ENCODE measurements at regions not wholly inside any gene's neighbourhood (a gene's known extent, or its start where the extent isn't known, plus 50 kb on each side); places are given as distances from the start of the nearest gene placed in this dataset.

- Histone ChIP-seq H3K27ac (ENCODE audit: low read length) (no peak overlapping the region), H3K9me3 (ENCODE audit: insufficient read depth, low read depth, low read length) (no peaks in the 10 kb centered on the region), H3K36me3 (ENCODE audit: insufficient read depth, low read depth, low read length) (no peaks in the 10 kb centered on the region), H3K9ac (ENCODE audit: low read depth, low read length) (no peak overlapping the region), H3K4me1 (ENCODE audit: insufficient read depth, low read length) (no peaks in the 10 kb centered on the region), H3K4me3 (ENCODE audit: low read length) (no peak overlapping the region), H3K27me3 (ENCODE audit: insufficient read depth, low read length) (no peaks in the 10 kb centered on the region)
Measured at GRCh38 chr2:239569401-239570090, 168.7 kb upstream of the HDAC4 start.

DNA sequence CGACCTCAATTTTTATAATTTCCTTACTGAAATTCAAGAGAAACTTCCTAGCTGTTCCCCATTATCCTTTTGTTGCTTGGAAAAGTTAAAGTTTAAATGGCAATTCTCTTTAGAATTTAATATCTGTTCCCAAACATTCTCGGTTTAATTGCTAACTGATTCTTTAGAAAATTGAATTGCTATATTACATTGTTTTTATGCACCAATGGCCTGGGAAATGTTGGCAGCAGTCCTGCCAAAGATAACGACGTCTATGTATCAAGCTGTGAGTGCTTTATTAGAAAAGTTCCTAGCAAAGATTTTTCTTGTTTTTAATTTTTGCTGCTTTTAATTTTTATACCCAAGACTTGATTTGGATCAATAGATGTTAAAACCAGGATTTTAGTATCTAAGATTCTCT, 167.8 kb upstream of the HDAC4 start:
- Histone ChIP-seq H3K4me1 (ENCODE audit: insufficient read depth, low read length) (no peaks in the 10 kb centered on the region), H3K27me3 (ENCODE audit: insufficient read depth, low read length) (no peaks in the 10 kb centered on the region), H3K36me3 (ENCODE audit: insufficient read depth, low read depth, low read length) (no peaks in the 10 kb centered on the region), H3K27ac (ENCODE audit: low read length) (no peak overlapping the region), H3K9ac (ENCODE audit: low read depth, low read length) (no peak overlapping the region), H3K4me3 (ENCODE audit: low read length) (no peak overlapping the region), H3K9me3 (ENCODE audit: insufficient read depth, low read depth, low read length) (no peaks in the 10 kb centered on the region)

DNA sequence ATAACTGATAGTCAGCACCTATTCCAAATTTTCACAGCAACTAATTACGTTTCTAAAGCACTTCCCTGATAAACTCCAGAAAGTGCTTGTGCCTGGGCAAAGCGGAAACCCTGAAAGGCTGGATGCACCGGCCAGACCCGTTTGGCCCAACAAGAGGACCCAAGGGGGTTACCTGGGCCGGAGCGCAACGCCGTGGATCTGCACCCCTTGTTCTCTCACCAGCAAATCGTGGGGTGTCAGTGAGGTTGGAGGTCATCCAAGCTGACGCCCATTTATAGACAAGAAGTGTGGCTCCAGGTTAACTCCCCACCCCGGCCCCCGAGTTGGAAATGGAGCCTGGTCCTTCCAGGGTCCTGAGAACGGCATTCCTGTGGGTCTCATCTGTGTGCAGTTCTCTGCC, 167.0 kb upstream of the HDAC4 start:
- Histone ChIP-seq H3K36me3 (ENCODE audit: insufficient read depth, low read depth, low read length) (no peaks in the 10 kb centered on the region), H3K4me3 (ENCODE audit: low read length) (no peak overlapping the region), H3K9ac (ENCODE audit: low read depth, low read length) (no peak overlapping the region), H3K27ac (ENCODE audit: low read length) (no peak overlapping the region), H3K9me3 (ENCODE audit: insufficient read depth, low read depth, low read length) (no peaks in the 10 kb centered on the region), H3K27me3 (ENCODE audit: insufficient read depth, low read length) (no peaks in the 10 kb centered on the region), H3K4me1 (ENCODE audit: insufficient read depth, low read length) (no peaks in the 10 kb centered on the region)

- Histone ChIP-seq H3K4me1 (ENCODE audit: insufficient read depth, low read length) (no peaks in the 10 kb centered on the region), H3K27me3 (ENCODE audit: insufficient read depth, low read length) (no peaks in the 10 kb centered on the region), H3K36me3 (ENCODE audit: insufficient read depth, low read depth, low read length) (no peaks in the 10 kb centered on the region)
Measured at GRCh38 chr2:239566995-239567568, 166.3 kb upstream of the HDAC4 start.

DNA sequence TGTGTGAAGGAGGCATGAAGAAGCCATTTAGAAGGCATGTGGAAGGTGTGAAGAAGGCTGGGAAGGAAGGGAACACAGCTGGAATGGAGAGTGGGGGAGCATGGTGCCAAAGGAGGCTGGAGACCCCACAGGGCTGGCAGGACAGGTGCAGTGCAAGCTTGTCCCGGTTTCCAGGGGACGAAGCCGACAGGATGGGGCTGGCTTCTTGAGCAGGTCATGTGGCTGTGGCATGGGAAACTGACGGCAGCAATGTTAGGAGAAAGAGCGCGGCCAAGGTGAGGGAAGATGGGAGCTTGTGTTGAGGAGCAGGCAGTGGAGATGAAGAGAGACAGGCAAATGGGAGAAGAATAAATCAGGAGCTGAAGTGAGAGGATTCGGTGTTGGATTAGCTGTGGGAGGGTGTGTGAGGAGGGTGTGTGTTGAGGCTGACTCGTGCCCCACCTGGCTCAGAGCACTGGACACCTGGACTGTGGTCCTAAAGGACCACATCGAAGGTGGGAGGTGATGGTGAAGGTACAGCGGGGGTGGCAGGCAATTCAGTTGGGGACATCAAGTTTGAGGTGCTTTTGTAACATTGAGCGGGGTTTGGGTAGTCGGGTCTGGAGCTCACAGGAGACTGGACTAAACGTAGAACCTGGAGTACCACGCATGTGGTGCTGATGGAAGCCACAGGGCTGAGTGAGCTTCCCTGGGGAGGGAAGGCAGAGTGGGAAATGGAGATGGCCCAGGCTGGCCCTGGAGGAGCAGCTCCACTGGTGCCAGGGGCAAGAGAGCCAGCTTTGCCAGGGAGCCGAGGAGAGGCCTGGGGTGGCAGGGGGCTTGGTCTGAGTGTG, 165.6 kb upstream of the HDAC4 start:
- Histone ChIP-seq H3K4me3 (ENCODE audit: low read length) (no peak overlapping the region), H3K27me3 (ENCODE audit: insufficient read depth, low read length) (no peaks in the 10 kb centered on the region), H3K9ac (ENCODE audit: low read depth, low read length) (no peak overlapping the region), H3K4me1 (ENCODE audit: insufficient read depth, low read length) (no peaks in the 10 kb centered on the region), H3K27ac (ENCODE audit: low read length) (no peak overlapping the region), H3K36me3 (ENCODE audit: insufficient read depth, low read depth, low read length) (no peaks in the 10 kb centered on the region), H3K9me3 (ENCODE audit: insufficient read depth, low read depth, low read length) (no peaks in the 10 kb centered on the region)

More at GRCh38 chr2:239566995-239567568, 166.3 kb upstream of the HDAC4 start:
- Histone ChIP-seq H3K9me3 (ENCODE audit: insufficient read depth, low read depth, low read length) (no peaks in the 10 kb centered on the region), H3K27ac (ENCODE audit: low read length) (no peak overlapping the region), H3K9ac (ENCODE audit: low read depth, low read length) (no peak overlapping the region), H3K4me3 (ENCODE audit: low read length) (no peak overlapping the region)

DNA sequence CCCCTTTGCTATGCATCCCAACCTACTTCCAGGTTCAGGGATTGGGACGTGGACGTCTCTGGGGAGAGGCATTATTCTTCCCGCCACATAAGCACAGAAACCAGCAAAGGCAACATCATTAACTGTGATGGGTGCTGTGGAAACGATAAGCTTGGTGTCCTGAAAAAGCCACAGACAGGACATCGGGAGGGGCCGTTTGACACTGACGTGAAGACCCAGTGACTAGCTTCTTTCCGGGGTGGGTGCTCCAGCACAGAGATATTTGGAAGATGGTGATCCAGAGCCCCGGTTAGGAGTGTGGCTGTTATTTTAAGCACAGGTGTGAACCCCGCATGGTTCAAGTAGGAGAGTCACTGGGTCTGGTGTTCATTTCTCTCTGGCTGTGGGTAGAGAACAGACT, 163.8 kb upstream of the HDAC4 start:
- Histone ChIP-seq H3K9me3 (ENCODE audit: insufficient read depth, low read depth, low read length) (no peaks in the 10 kb centered on the region), H3K4me3 (ENCODE audit: low read length) (no peak overlapping the region), H3K4me1 (ENCODE audit: insufficient read depth, low read length) (no peaks in the 10 kb centered on the region), H3K27ac (ENCODE audit: low read length) (no peak overlapping the region), H3K27me3 (ENCODE audit: insufficient read depth, low read length) (no peaks in the 10 kb centered on the region), H3K36me3 (ENCODE audit: insufficient read depth, low read depth, low read length) (no peaks in the 10 kb centered on the region), H3K9ac (ENCODE audit: low read depth, low read length) (no peak overlapping the region)

DNA sequence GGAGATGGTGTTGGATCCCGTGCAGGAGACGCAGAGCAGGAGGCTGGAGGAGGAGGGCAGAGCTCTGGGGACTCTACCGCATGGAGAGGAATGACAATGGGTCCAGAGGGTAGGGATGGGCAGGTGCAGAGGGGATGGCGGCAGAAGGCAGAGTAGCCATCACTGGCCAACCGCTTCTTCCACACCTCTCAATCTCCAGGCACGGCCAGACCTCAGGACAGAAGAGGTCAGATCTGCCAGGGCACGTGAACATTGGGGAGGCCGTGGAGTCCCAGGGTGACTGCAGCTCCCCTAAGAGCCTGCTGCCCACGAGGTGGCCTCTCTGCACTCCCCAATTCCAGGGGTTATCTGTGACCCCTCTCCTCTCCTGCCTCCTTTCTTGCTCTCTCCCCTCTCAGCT, 162.7 kb upstream of the HDAC4 start:
- no peaks in the 10 kb centered on the region for H3K36me3 ChIP-seq (ENCODE audit: insufficient read depth, low read depth, low read length)
- no peaks in the 10 kb centered on the region for H3K27me3 ChIP-seq (ENCODE audit: insufficient read depth, low read length)
- H3K9ac ChIP-seq (ENCODE audit: low read depth, low read length), result no peak overlapping the region

DNA sequence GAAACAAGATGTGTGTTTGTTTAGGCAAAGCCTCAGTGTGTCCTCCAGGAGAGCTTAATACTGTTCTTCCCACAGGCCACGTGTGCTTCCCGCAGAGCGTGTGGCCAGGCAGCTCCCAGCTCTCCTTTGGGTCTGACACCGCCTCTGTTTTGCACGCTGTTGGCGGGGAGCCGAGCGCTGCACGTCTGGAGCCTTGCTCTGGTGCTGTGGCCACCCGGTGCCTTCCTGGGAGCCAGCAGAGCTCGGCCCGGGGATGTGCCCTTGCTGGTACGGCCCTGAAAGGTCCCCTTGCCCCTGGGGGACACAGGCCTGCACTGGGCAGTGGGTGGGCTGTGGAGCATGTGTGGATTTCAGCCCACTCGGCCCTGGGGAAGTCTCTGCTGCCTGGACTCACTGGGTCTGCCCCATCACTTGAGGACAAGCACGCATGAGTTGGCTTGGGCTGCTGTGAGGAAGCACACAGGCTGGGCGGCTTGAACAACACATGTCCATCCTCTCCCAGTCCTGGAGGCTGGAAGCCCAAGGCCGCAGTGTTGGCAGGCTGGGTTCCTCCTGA, 160.7 kb upstream of the HDAC4 start:
- Histone ChIP-seq H3K9ac (ENCODE audit: low read depth, low read length) (no peak overlapping the region), H3K9me3 (ENCODE audit: insufficient read depth, low read depth, low read length) (no peaks in the 10 kb centered on the region), H3K4me1 (ENCODE audit: insufficient read depth, low read length) (no peaks in the 10 kb centered on the region), H3K36me3 (ENCODE audit: insufficient read depth, low read depth, low read length) (no peaks in the 10 kb centered on the region), H3K27ac (ENCODE audit: low read length) (no peak overlapping the region), H3K27me3 (ENCODE audit: insufficient read depth, low read length) (no peaks in the 10 kb centered on the region), H3K4me3 (ENCODE audit: low read length) (no peak overlapping the region)

More for the DNA sequence above, 162.7 kb upstream of the HDAC4 start:
- Histone ChIP-seq H3K4me1 (ENCODE audit: insufficient read depth, low read length) (no peaks in the 10 kb centered on the region), H3K9me3 (ENCODE audit: insufficient read depth, low read depth, low read length) (no peaks in the 10 kb centered on the region), H3K27ac (ENCODE audit: low read length) (no peak overlapping the region), H3K4me3 (ENCODE audit: low read length) (no peak overlapping the region)

GRCh38 chr2:239559417-239560261, 158.8 kb upstream of the HDAC4 start:
- H3K9ac ChIP-seq (ENCODE audit: low read depth, low read length), result no peak overlapping the region
- no peak overlapping the region for H3K27ac ChIP-seq (ENCODE audit: low read length)
- no peaks in the 10 kb centered on the region for H3K36me3 ChIP-seq (ENCODE audit: insufficient read depth, low read depth, low read length)
- no peaks in the 10 kb centered on the region for H3K27me3 ChIP-seq (ENCODE audit: insufficient read depth, low read length)
- H3K9me3 ChIP-seq (ENCODE audit: insufficient read depth, low read depth, low read length), result no peaks in the 10 kb centered on the region
- no peaks in the 10 kb centered on the region for H3K4me1 ChIP-seq (ENCODE audit: insufficient read depth, low read length)
- H3K4me3 ChIP-seq (ENCODE audit: low read length), result no peak overlapping the region

GRCh38 chr2:239558661-239559060, 157.8 kb upstream of the HDAC4 start:
- Histone ChIP-seq H3K4me3 (ENCODE audit: low read length) (no peak overlapping the region), H3K27me3 (ENCODE audit: insufficient read depth, low read length) (no peaks in the 10 kb centered on the region), H3K4me1 (ENCODE audit: insufficient read depth, low read length) (no peaks in the 10 kb centered on the region), H3K9ac (ENCODE audit: low read depth, low read length) (no peak overlapping the region), H3K9me3 (ENCODE audit: insufficient read depth, low read depth, low read length) (no peaks in the 10 kb centered on the region), H3K36me3 (ENCODE audit: insufficient read depth, low read depth, low read length) (no peaks in the 10 kb centered on the region), H3K27ac (ENCODE audit: low read length) (no peak overlapping the region)

DNA sequence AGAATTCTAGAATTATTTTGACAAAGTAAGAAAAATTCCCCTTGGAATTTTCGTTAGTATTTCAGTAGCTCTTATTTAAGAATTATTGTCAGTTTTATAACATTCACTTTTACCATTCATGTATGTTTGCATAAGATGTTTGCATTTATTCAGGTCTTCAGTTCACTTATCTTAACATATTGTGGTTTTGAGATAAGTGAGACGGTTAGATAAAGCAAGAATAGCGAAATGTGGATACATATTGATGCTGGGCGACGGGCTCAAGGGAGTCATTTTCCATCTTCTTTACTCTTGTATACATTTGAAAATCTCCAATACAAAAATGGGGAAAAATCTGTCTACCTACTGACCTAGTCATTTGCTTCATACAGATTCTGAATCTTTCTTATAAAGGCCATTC, 156.7 kb upstream of the HDAC4 start:
- Histone ChIP-seq H3K27ac (ENCODE audit: low read length) (no peak overlapping the region), H3K9ac (ENCODE audit: low read depth, low read length) (no peak overlapping the region), H3K27me3 (ENCODE audit: insufficient read depth, low read length) (no peaks in the 10 kb centered on the region), H3K4me3 (ENCODE audit: low read length) (no peak overlapping the region), H3K4me1 (ENCODE audit: insufficient read depth, low read length) (no peaks in the 10 kb centered on the region), H3K9me3 (ENCODE audit: insufficient read depth, low read depth, low read length) (no peaks in the 10 kb centered on the region), H3K36me3 (ENCODE audit: insufficient read depth, low read depth, low read length) (no peaks in the 10 kb centered on the region)

Measured in iPS-20b (cell line).